UCSD-AML1 (cell line): ENCODE measurements at regions not wholly inside any gene's neighbourhood (a gene's known extent, or its start where the extent isn't known, plus 50 kb on each side); places are given as distances from the start of the nearest gene placed in this dataset.

ENCODE experiments used
- DNase-seq: peaks from one replicate; lab custom pipeline; 2025; ENCODE audit not compliant: unreplicated experiment; lab: John Stamatoyannopoulos, UW

DNA sequence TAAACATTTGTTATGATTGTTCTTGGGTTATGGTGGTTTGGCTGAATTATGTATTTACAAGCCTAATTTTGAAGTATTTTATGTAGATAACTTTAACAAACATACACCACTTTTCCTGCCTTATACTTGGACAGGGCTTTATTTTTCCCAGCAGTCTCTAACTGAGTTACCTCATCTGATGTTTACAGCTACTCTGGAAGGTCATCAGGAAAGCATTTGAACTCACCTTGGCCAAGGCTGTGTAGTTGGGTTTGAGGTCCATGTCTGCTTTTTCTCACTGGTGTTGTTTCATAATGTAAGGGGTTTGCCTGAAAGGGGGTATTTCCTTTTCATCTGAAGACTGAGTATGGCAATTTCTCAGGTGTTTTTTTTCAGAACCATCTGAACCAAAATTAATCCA lies 193.5 kb downstream of the RWDD3 start:
- DNase-seq = no peak

DNA sequence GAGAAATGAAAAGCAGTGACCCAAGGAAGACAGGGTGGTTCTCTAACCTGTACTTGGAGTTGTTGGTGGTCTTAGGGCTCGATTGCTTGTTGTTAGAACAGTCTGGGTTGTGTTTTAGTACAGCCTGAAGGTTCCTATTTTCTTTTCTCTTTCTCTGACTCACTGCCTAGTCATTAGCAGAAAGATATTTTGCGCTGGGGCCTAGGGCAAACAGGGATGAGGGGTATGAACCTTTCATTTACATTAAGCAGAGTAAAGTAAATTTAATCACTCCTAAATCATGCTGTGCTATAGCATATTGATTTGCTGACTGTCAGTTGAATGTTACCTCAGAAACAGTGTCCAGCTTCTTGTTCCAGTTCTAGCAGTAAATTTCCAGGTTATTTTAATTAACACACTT lies 197.2 kb downstream of the RWDD3 start:
- DNase-seq = no peak

DNA sequence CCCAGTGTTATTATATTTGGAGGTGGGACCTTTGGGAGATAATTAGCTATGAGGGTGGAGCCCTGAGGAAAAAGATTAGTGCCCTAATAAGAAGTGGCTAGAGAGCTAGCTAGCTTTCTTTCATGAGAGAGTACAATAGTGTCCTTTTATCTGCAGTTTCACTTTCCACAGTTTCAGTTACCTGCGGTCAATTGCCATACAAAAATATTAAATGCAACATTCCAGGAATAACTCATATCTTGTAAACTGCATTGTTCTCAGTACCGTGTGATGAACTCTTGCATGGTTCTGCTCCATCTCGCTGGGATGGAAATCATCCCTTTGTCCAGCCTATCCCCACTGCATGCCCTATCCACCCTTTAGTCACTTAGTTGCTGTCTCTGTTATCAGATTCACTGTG lies 201.6 kb downstream of the RWDD3 start:
- DNase-seq = no peak

GRCh38 chr1:95437011-95437410 lies 203.0 kb downstream of the RWDD3 start:
- no peak for DNase-seq

DNA sequence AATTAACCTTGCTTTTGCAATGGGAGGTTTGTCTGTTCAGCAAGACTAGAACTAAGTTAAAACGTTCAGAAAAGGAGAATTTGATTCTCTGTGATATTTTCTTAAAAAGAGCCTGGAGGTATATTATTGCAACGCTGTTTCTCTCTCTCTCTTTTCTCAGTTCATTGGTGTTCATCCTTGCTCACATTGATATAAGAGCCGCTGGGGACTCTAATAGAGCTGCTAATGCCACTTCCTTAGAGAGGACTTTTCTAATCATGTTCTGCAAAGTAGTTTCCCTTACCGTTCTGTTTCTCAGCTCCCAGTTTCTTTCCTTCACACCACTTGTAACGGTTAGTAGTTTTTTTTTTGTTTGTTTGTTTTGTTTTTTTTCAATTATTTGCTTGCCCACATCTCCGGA lies 203.8 kb downstream of the RWDD3 start:
- DNase-seq = no peak

GRCh38 chr1:95438218-95438948 lies 204.4 kb downstream of the RWDD3 start:
- no peak for DNase-seq

GRCh38 chr1:95440511-95440910 lies 206.5 kb downstream of the RWDD3 start:
- no peak for DNase-seq

DNA sequence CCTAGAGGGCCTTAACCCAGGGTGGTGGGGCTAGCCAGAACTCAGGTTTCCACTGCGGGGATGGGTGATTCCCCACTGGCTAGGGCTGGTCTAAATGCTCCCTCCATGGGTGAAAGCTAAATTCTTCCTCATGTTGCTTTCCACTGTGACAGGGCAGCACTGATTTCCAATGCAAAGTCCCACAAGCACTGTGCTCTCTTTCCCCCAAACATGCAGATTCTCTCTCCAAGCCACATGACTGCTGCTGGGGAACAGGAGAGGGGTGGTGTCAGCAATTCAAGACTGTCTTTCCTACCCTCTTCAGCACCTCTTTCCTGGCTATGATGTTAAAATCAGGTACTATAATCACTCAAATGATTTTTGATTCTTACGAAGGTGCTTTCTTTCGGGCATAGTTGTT lies 215.5 kb downstream of the RWDD3 start:
- no peak for DNase-seq

GRCh38 chr1:95451054-95451453 lies 217.0 kb downstream of the RWDD3 start:
- DNase-seq = no peak

GRCh38 chr1:95451904-95452303 lies 217.9 kb downstream of the RWDD3 start:
- no peak for DNase-seq

DNA sequence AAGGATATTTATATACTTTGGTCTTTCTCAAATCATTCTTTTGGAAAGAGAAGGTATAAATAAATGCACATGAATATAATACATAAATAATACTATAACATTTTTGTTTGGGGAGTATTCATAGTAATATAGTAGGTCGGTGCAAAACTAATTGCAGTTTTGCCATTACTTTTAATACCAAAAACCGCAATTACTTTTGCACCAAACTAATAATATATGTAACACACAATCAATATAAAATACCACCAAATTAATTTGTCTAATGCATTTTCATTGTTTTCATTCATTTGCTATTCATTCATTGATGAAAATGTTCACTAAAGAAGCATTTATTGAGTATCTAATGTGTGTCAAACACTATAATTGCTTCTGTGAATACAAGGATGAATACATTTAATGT lies 219.0 kb downstream of the RWDD3 start:
- no peak for DNase-seq

- DNase-seq = no peak
Measured at GRCh38 chr1:95467036-95467435, 233.0 kb downstream of the RWDD3 start.

- no peak for DNase-seq
Measured at GRCh38 chr1:95475686-95476457, 241.9 kb downstream of the RWDD3 start.

DNA sequence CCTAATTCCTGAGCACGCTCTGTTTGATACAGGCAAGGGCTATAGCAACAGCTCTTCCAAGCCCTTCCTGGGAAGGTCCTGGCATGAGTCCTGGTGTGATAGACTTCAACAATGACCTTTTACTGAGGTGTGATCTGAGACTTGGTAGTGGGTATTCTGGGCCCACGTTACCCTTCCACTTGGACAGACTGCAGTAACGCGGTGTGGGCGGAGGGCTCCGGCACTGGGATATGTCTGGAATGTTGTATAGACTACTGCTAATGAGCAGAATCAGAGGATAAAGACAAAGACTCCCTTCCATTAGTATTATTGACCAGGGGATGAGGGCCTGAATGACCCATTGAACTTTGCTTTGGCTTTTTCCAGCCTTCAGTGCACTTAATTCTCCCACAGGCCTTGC lies 262.3 kb downstream of the RWDD3 start:
- DNase-seq = no peak

GRCh38 chr1:95496773-95497172 lies 262.8 kb downstream of the RWDD3 start:
- no peak for DNase-seq

GRCh38 chr1:95497566-95497965 lies 263.6 kb downstream of the RWDD3 start:
- DNase-seq = no peak

DNA sequence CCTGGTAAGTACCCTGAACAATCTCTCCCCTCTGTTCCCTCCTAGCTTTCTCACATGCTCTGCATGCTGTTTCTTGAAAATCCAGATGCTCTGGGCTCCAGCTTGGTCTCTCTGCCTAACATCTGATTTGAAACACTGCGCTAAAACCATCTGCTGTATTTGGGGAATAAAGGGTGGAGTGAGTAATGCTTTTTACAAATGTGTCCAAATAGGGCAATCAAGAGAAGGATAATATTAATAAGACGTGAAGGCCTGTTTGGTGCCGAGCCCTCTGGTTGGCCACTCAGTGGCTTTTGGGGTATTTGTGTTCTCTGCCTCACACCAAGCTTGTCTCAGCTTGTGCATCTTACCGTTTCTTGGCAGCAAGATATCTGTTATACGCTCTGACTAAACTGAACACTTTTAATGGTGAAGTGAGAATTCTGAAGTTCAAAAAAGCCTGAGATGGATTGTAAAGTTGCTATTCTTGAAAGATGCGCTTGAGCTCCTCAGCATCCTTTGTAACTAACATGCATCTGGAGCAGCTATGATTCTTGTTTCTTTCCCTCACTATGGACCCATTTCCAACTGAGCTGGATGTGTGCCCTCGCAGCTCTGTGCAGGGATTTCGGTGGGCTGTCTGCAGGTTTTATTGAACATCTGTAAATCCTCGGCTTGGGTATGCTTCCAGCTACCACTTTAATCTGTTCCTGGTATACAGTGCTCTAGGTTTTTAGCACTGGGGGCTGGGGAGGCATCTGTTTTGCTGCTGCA lies 269.4 kb downstream of the RWDD3 start:
- no peak for DNase-seq

DNA sequence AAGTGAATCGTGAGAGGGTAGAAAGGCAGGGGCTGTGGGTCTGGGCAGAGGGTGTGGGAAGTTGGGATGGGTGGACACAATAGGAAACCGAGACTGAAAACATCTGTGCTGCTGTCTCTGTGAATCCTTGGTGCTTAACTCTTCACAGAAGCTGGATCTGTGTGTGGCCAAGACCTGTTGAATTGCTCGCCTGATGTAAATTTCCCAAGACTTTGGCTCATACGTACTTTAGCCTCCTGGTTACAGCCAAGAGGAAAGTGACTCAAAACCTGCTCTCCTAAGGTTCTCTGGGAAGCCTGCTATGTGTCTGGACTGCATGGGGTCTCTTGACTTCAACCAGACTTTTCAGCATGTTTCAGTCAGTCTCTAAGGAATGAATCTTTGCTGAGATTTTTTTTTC lies 270.3 kb downstream of the RWDD3 start:
- no peak for DNase-seq

- DNase-seq = no peak
Measured at GRCh38 chr1:95506736-95507414, 272.9 kb downstream of the RWDD3 start.

- no peak for DNase-seq
Measured at GRCh38 chr1:95509989-95510388, 276.0 kb downstream of the RWDD3 start.

DNA sequence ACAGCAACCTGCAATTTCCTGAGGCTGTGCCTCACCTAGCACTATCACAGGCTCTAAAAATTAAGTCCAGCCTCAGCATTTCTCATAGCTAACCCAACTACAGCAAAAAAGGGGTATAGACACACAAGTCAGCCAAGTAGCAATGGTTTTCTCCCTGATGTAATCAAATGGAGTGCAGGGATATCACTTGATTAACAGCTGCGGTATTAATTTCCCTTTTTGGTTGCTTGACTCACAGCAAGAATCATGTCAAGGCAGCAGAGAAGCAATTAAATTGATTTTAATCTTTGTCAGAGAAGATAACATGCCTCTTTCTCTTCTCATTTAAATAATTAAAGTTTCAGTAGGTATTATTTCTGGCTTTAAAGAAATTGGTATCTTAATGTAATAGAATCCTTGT lies 278.9 kb downstream of the RWDD3 start:
- DNase-seq = no peak
